HepG2 (cell line): ENCODE measurements at regions not wholly inside any gene's neighbourhood (a gene's known extent, or its start where the extent isn't known, plus 50 kb on each side); places are given as distances from the start of the nearest gene placed in this dataset.

Experiments
- ATAC-seq: fragments of 200-7000 bp; cut with Tn5 transposase; 3 replicates; pipeline ENCODE4 v1.9.1; 2020; ENCODE audit warnings: mild to moderate bottlenecking, moderate library complexity
- BruUV-seq: library from RNA; stranded (reverse); fragments of 400-500 nt; replicated peaks from 2 replicates; lab custom pipeline; 2021; lab: Mats Ljungman, UMichigan
- CTCF ChIA-PET: fragments of 300-600 bp; formaldehyde crosslinking; extraction: SDS; loops from one replicate; lab custom pipeline; 2021; ENCODE audit warnings: low total read pairs, inconsistent platforms, low intra/inter-chr PET ratio; lab: Yijun Ruan, JAX
- POLR2A ChIA-PET: fragments of 350-600 bp; sonication (Branson Sonifier 250); formaldehyde crosslinking; loops from one replicate; lab custom pipeline; 2020; ENCODE audit warnings: antibody characterized with exemption, inconsistent platforms; lab: Yijun Ruan, JAX
- DNase-seq: peaks from one replicate; pipeline ENCODE4 v3.0.0-alpha.2; 2015; ENCODE audit warnings: low spot score
- FAIRE-seq: peaks from 3 replicates; lab custom pipeline; 2011; peaks lifted over from hg19 to GRCh38; lab: Jason Lieb, UNC
- H2AFZ ChIP-seq: one replicate; pipeline ENCODE4 v1.6.1; 2011; ENCODE audit warnings: low read length, inconsistent platforms
- H3K27ac ChIP-seq: fragments of 300-600 bp; 3 replicates; pipeline ENCODE4 v1.8.0; 2011; ENCODE audit warnings: mixed run types, mild to moderate bottlenecking, mixed read lengths, low read length, inconsistent platforms; ENCODE audit not compliant: insufficient read depth; ENCODE audit errors: extremely low read length
- H3K27me3 ChIP-seq, 2 experiments: fragments of 200-600 bp in 1 of 2; 2 replicates in 1 of 2; 3 replicates in 1 of 2; pipeline versions ENCODE4 v1.6.0 to v1.8.0; 2011; ENCODE audit warnings: low read length in 2 of 2, mild to moderate bottlenecking in 2 of 2, moderate library complexity in 2 of 2, inconsistent platforms in 1 of 2; ENCODE audit not compliant: insufficient read depth in 2 of 2, control insufficient read depth in 1 of 2
- H3K36me3 ChIP-seq, 2 experiments: fragments of 200-600 bp in 1 of 2; replicated peaks in 1 of 2; 2 replicates in 1 of 2; 3 replicates in 1 of 2; pipeline versions ENCODE4 v1.5.1 to v1.8.0; 2011; ENCODE audit warnings: low read length in 2 of 2, inconsistent platforms in 1 of 2; ENCODE audit not compliant: insufficient read depth in 2 of 2, control insufficient read depth in 1 of 2
- H3K4me1 ChIP-seq: 2 replicates; pipeline ENCODE4 v1.5.1; 2012; ENCODE audit warnings: low read length, inconsistent platforms; ENCODE audit not compliant: insufficient read depth
- H3K4me2 ChIP-seq: 2 replicates; pipeline ENCODE4 v1.6.0; 2011; ENCODE audit warnings: low read depth, low read length, inconsistent platforms
- H3K4me3 ChIP-seq, 3 experiments: fragments of 200-600 bp in 1 of 3; sonication (generic), shearing (Covaris generic) in 1 of 3; replicated peaks in 1 of 3; 2 replicates each; pipeline ENCODE4 v1.5.1; 2011 to 2016; ENCODE audit warnings: low read length in 3 of 3, inconsistent platforms in 2 of 3, low read depth in 2 of 3, mild to moderate bottlenecking in 2 of 3, control low read depth in 1 of 3, mixed read lengths in 1 of 3; ENCODE audit not compliant: insufficient read depth in 1 of 3
- H3K79me2 ChIP-seq: one replicate; pipeline ENCODE4 v1.6.1; 2011; ENCODE audit warnings: low read length, inconsistent platforms; ENCODE audit not compliant: insufficient read depth
- H3K9ac ChIP-seq: 2 replicates; pipeline ENCODE4 v1.6.0; 2011; ENCODE audit warnings: mild to moderate bottlenecking, low read depth, low read length, inconsistent platforms; ENCODE audit not compliant: insufficient read depth
- H3K9me3 ChIP-seq: 2 replicates; pipeline ENCODE4 v1.5.1; 2012; ENCODE audit warnings: mild to moderate bottlenecking, low read length
- H4K20me1 ChIP-seq: 2 replicates; pipeline ENCODE4 v1.6.0; 2011; ENCODE audit warnings: inconsistent platforms, mild to moderate bottlenecking, low read length, moderate library complexity; ENCODE audit not compliant: insufficient read depth
- KLF11 ChIP-seq: IDR thresholded peaks from 2 replicates; pipeline ENCODE4 v1.6.1; 2016; ENCODE audit warnings: missing compliant biosample characterization
- NFE2L1 ChIP-seq: sonication (generic); formaldehyde crosslinking; IDR thresholded peaks from 2 replicates; pipeline ENCODE4 v1.4.0; 2020; ENCODE audit warnings: missing genetic modification reagents, mild to moderate bottlenecking, borderline replicate concordance
- NONO ChIP-seq, 2 experiments: fragments of 450-650 bp in 1 of 2; sonication (generic) in 1 of 2; formaldehyde crosslinking in 1 of 2; IDR thresholded peaks in 1 of 2; conservative IDR thresholded peaks in 1 of 2; 2 replicates each; pipeline versions ENCODE4 v1.6.1 to v1.8.0; 2017 to 2022; ENCODE audit warnings: mild to moderate bottlenecking in 1 of 2, missing genetic modification reagents in 1 of 2, moderate library complexity in 1 of 2
- RFXAP ChIP-seq: sonication (generic); formaldehyde crosslinking; IDR thresholded peaks from 2 replicates; pipeline ENCODE4 v1.4.0; 2020; ENCODE audit warnings: missing genetic modification reagents, borderline replicate concordance
- SIN3A ChIP-seq: IDR thresholded peaks from 2 replicates; pipeline ENCODE4 v1.6.1; 2011; ENCODE audit warnings: low read depth, mild to moderate bottlenecking, control low read depth, low read length, borderline replicate concordance
- SMAD3 ChIP-seq: sonication (generic); formaldehyde crosslinking; IDR thresholded peaks from 2 replicates; pipeline ENCODE4 v1.4.0; 2020; ENCODE audit warnings: missing genetic modification reagents
- SP1 ChIP-seq, 2 experiments: fragments of 450-650 bp in 1 of 2; sonication (generic) in 1 of 2; formaldehyde crosslinking in 1 of 2; IDR thresholded peaks; 2 replicates each; pipeline versions ENCODE4 v1.4.0 to v1.6.1; 2016 to 2020; ENCODE audit warnings: missing genetic modification reagents in 1 of 2
- ZNF205 ChIP-seq: IDR thresholded peaks from 2 replicates; pipeline ENCODE4 v1.6.1; 2018; ENCODE audit warnings: missing biosample characterization, missing genetic modification reagents
- ZNF329 ChIP-seq: sonication (generic); formaldehyde crosslinking; IDR thresholded peaks from 2 replicates; pipeline ENCODE4 v1.9.0; 2021; ENCODE audit warnings: low read depth, mild to moderate bottlenecking, missing genetic modification reagents
- ZNF629 ChIP-seq: sonication (generic); formaldehyde crosslinking; conservative IDR thresholded peaks from 2 replicates; pipeline ENCODE4 v1.5.0; 2020; ENCODE audit warnings: missing genetic modification reagents
- ZNF790 ChIP-seq: sonication (generic); formaldehyde crosslinking; IDR thresholded peaks from 2 replicates; pipeline ENCODE4 v1.8.0; 2022; ENCODE audit warnings: missing genetic modification reagents, mild to moderate bottlenecking, borderline replicate concordance
- WGBS: methylation state at CpG from one replicate; pipeline ENCODE4 v1.1.6; 2017; ENCODE audit warnings: low lambda C conversion rate; 5-methylcytosine and 5-hydroxymethylcytosine counted together
- in situ Hi-C: cut with HindIII; loops from 2 replicates; pipeline ENCODE4 v1.10.0; 2017; ENCODE audit warnings: low pct_unique_long_range_greater_than_20kb; ENCODE audit not compliant: extremely low pct_ligation_motif_present
- intact Hi-C: fragments of 100-400 bp; cut with micrococcal nuclease; formaldehyde crosslinking; loops from one replicate; pipeline ENCODE4 v1.10.0; 2022; ENCODE audit not compliant: unreplicated experiment
- TF ChIP-seq, protein P1 (sequence below): sonication (generic); formaldehyde crosslinking; IDR thresholded peaks from 2 replicates; pipeline ENCODE4 v1.5.0; 2020; ENCODE audit warnings: mild to moderate bottlenecking, missing genetic modification reagents

DNA sequence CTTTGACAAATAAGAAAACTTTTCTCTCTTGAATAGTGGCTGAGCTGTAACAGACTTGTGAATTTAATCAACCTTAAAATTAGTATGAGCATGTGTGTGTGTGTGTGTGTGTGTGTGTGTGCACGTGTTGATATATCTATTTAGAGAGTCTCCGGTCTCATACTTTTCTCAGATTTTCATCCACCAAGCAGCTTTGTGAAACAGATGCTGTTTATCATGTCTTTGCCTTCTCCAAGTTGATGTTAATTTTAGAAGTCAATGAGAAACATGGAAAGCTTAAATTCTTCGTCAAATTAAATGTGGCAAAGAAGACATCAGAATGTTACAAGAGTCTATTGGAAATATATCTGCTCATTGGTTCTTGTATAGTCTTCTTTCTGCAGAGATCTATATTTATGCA lies 839.2 kb upstream of the CELF2 start (continued):
- TF ChIP-seq NONO (IDR thresholded peaks at IDR 0.05) (no peak), NONO (CRISPR knock-in tag; conservative IDR thresholded peaks at IDR 0.05) (no peak)

DNA sequence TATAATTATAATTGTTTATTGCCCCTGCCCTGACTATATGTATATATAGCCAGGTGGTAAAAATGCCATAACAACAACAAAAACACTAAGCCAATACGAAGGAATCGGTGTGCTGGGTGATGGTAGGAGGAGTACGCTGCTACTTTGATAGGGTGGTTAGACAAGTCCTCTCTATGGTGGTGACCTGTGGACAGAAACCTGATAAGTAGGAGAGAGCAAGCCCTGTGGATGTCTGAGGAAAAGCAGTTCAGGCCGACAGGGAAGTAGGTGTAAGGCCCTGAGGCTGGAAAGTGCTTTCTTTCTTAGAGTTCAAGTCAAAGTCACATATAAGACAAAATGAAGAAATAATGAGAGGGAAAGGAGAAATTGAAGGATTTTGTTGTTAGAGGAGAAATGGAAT lies 823.8 kb upstream of the CELF2 start:
- H3K9me3 ChIP-seq, result peaks cover 85% of the 10 kb centered on the region
- H2AFZ ChIP-seq, result no peak overlapping the region
- in situ Hi-C loops, result no loop called here
- WGBS, result 22% methylated on average over 4 of the region's 4 CpGs
- ChIA-PET CTCF (no interaction called here), POLR2A (no interaction called here)
- H3K36me3 ChIP-seq, result no peaks in the 10 kb centered on the region
- TF ChIP-seq NFE2L1, result no peak
- TF ChIP-seq KLF11 (CRISPR knock-in tag), result no peak
- TF ChIP-seq, protein P1, sequence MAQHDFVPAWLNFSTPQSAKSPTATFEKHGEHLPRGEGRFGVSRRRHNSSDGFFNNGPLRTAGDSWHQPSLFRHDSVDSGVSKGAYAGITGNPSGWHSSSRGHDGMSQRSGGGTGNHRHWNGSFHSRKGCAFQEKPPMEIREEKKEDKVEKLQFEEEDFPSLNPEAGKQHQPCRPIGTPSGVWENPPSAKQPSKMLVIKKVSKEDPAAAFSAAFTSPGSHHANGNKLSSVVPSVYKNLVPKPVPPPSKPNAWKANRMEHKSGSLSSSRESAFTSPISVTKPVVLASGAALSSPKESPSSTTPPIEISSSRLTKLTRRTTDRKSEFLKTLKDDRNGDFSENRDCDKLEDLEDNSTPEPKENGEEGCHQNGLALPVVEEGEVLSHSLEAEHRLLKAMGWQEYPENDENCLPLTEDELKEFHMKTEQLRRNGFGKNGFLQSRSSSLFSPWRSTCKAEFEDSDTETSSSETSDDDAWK (CRISPR knock-in tag), result no peak
- no peak for TF ChIP-seq ZNF629 (CRISPR knock-in tag)
- no peak overlapping the region for H3K4me3 ChIP-seq
- no peak for DNase-seq
- no peaks in the 10 kb centered on the region for H3K4me1 ChIP-seq
- H3K4me2 ChIP-seq, result no peak overlapping the region
- H3K79me2 ChIP-seq, result no peaks in the 10 kb centered on the region
- no peak overlapping the region for H3K9ac ChIP-seq
- intact Hi-C loops, result no loop called here
- FAIRE-seq, result no peak
- no peaks in the 10 kb centered on the region for H4K20me1 ChIP-seq
- no peaks in the 10 kb centered on the region for H3K27me3 ChIP-seq
- no peak overlapping the region for H3K27ac ChIP-seq
- no TSS peak for BruUV-seq
- no peak for ATAC-seq

DNA sequence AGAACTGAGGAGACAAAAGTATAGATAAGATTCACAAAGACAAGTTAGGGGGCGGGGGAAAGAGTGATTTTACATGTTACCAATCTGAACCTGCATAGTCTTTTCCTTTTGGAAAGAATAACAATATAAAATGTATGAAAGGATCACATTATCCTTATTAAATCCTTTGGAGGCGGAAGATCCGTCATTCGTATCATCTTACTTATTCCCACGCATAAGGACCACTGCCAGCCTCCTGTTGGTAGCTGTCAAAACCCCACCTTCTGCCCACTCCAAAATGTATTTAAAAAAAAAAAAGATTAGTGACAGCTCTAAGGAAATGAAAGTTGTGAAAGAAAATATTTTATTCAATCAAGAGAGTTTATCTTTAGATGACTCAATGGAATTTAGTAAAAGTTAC lies 821.0 kb upstream of the CELF2 start:
- FAIRE-seq (no peak), ATAC-seq (no peak), DNase-seq (no peak)
- ChIA-PET POLR2A (no interaction called here), CTCF (no interaction called here)
- H4K20me1 ChIP-seq, result no peaks in the 10 kb centered on the region
- no peaks in the 10 kb centered on the region for H3K4me1 ChIP-seq
- H3K27ac ChIP-seq, result no peak overlapping the region
- H2AFZ ChIP-seq, result no peak overlapping the region
- TF ChIP-seq SMAD3 (CRISPR knock-in tag) (no peak), SIN3A (no peak), ZNF205 (no peak), SP1 (IDR thresholded peaks at IDR 0.05) (no peak), SP1 (CRISPR knock-in tag; IDR thresholded peaks at IDR 0.05) (no peak), ZNF790 (CRISPR knock-in tag) (no peak), RFXAP (CRISPR knock-in tag) (no peak), ZNF329 (CRISPR knock-in tag) (no peak)
- H3K36me3 ChIP-seq, result no peaks in the 10 kb centered on the region
- no peaks in the 10 kb centered on the region for H3K27me3 ChIP-seq
- intact Hi-C loops (no loop called here), in situ Hi-C loops (no loop called here)
- 37% methylated on average over 5 of the region's 5 CpGs for WGBS
- no peak overlapping the region for H3K4me2 ChIP-seq
- H3K9me3 ChIP-seq, result peaks cover 88% of the 10 kb centered on the region
- no peaks in the 10 kb centered on the region for H3K79me2 ChIP-seq
- BruUV-seq, result no TSS peak
- no peak overlapping the region for H3K9ac ChIP-seq
- no peak overlapping the region for H3K4me3 ChIP-seq
